Endodermal cell (in vitro differentiated cells): ENCODE measurements at regions not wholly inside any gene's neighbourhood (a gene's known extent, or its start where the extent isn't known, plus 50 kb on each side); places are given as distances from the start of the nearest gene placed in this dataset.

ENCODE experiments used
- DNase-seq: peaks from one replicate; pipeline ENCODE4 v3.0.0-alpha.2; 2017
- H3K27ac ChIP-seq: 2 replicates; pipeline ENCODE4 v1.5.1; 2013; ENCODE audit warnings: mild to moderate bottlenecking, low read depth, low read length, moderate library complexity
- H3K27me3 ChIP-seq: 2 replicates; pipeline ENCODE4 v1.6.1; 2013; ENCODE audit warnings: mild to moderate bottlenecking, low read length, moderate library complexity; ENCODE audit not compliant: insufficient read depth, control insufficient read depth, poor library complexity, severe bottlenecking
- H3K36me3 ChIP-seq: 2 replicates; pipeline ENCODE4 v1.7.0; 2013; ENCODE audit warnings: mild to moderate bottlenecking, low read length, moderate library complexity; ENCODE audit not compliant: control insufficient read depth, insufficient read depth
- H3K4me1 ChIP-seq: one replicate; pipeline ENCODE4 v1.7.0; 2013; ENCODE audit warnings: low read length; ENCODE audit not compliant: control insufficient read depth, insufficient read depth
- H3K4me3 ChIP-seq: 2 replicates; pipeline ENCODE4 v1.5.1; 2013; ENCODE audit warnings: mild to moderate bottlenecking, low read length, moderate library complexity
- H3K9ac ChIP-seq: 2 replicates; pipeline ENCODE4 v1.6.1; 2013; ENCODE audit warnings: mild to moderate bottlenecking, low read length, moderate library complexity; ENCODE audit not compliant: poor library complexity, severe bottlenecking; ENCODE audit errors: extremely low read depth
- H3K9me3 ChIP-seq: 2 replicates; pipeline ENCODE4 v1.6.1; 2013; ENCODE audit warnings: mild to moderate bottlenecking, low read length, moderate library complexity; ENCODE audit not compliant: control insufficient read depth
- H3K27ac Mint-ChIP-seq: 2 replicates; pipeline ENCODE4 v1.8.0; 2020; ENCODE audit warnings: mixed read lengths
- H3K27me3 Mint-ChIP-seq: 2 replicates; pipeline ENCODE4 v1.8.0; 2021; ENCODE audit warnings: mild to moderate bottlenecking, mixed read lengths; ENCODE audit not compliant: insufficient read depth
- H3K36me3 Mint-ChIP-seq: 2 replicates; pipeline ENCODE4 v1.8.0; 2020; ENCODE audit warnings: low read depth, mixed read lengths
- H3K4me1 Mint-ChIP-seq: 2 replicates; pipeline ENCODE4 v1.8.0; 2020; ENCODE audit warnings: mixed read lengths
- H3K4me3 Mint-ChIP-seq: 2 replicates; pipeline ENCODE4 v1.8.0; 2020; ENCODE audit warnings: mild to moderate bottlenecking, moderate library complexity, mixed read lengths
- H3K9me3 Mint-ChIP-seq: 2 replicates; pipeline ENCODE4 v1.8.0; 2020; ENCODE audit warnings: mild to moderate bottlenecking, mixed read lengths
- CTCF ChIP-seq: fragments of 200-600 bp; sonication (generic); conservative IDR thresholded peaks from 2 replicates; pipeline ENCODE4 v1.5.0; 2021; ENCODE audit warnings: antibody characterized with exemption, mild to moderate bottlenecking
- WGBS, 2 experiments: methylation state at CpG; one replicate each; pipeline versions ENCODE4 v1.1.5 to v1.1.7; 2013; ENCODE audit warnings: missing lambda C conversion rate in 2 of 2, mixed read lengths in 1 of 2; ENCODE audit not compliant: insufficient coverage in 1 of 2, insufficient read length in 1 of 2; 5-methylcytosine and 5-hydroxymethylcytosine counted together

DNA sequence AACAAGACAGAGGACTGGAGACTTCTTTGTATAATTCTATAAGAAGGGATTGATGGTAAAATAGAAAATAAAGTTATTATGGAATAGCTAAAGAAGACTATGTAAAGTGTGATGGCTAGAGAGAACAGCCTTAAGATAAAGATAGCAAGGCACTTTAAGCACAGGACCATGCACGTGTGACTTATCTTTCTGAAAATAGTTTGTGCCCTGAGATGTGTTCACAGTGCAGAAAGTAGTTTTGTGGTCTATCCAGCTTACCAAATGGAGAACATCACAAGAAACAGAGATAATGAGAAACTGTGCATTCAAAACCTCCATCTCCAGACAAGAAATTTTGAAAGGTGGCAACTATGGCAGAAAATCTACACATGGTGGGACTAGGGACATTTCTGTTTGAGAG, 213.3 kb downstream of the PARM1 start:
- no peaks in the 10 kb centered on the region for H3K27me3 Mint-ChIP-seq

GRCh38 chr4:75144475-75144874, 211.6 kb downstream of the PARM1 start:
- no peak overlapping the region for H3K27ac ChIP-seq
- no peak for TF ChIP-seq CTCF
- H3K9me3 ChIP-seq, result no peaks in the 10 kb centered on the region
- Mint-ChIP-seq H3K4me1 (no peaks in the 10 kb centered on the region), H3K4me3 (no peak overlapping the region), H3K36me3 (no peaks in the 10 kb centered on the region), H3K27ac (no peak overlapping the region), H3K9me3 (no peaks in the 10 kb centered on the region), H3K27me3 (no peaks in the 10 kb centered on the region)
- H3K9ac ChIP-seq, result no peak overlapping the region
- no peak overlapping the region for H3K4me3 ChIP-seq
- no peaks in the 10 kb centered on the region for H3K27me3 ChIP-seq
- H3K4me1 ChIP-seq, result no peaks in the 10 kb centered on the region
- no peak for DNase-seq
- WGBS, 2 experiments, result 93% methylated on average over 1 of the region's 1 CpG; no CpG with 5 or more reads in 1 of the 2 experiments
- H3K36me3 ChIP-seq, result no peaks in the 10 kb centered on the region

More for the DNA sequence above, 213.3 kb downstream of the PARM1 start:
- Mint-ChIP-seq H3K4me1 (no peaks in the 10 kb centered on the region), H3K4me3 (no peak overlapping the region), H3K27ac (no peak overlapping the region), H3K36me3 (no peaks in the 10 kb centered on the region), H3K9me3 (no peaks in the 10 kb centered on the region)
- Histone ChIP-seq H3K4me3 (no peak overlapping the region), H3K36me3 (no peaks in the 10 kb centered on the region), H3K9ac (no peak overlapping the region), H3K27ac (no peak overlapping the region), H3K27me3 (no peaks in the 10 kb centered on the region), H3K9me3 (no peaks in the 10 kb centered on the region), H3K4me1 (no peaks in the 10 kb centered on the region)
- no peak for TF ChIP-seq CTCF
- DNase-seq, result no peak
- 81 to 89% methylated on average over 1 of the region's 1 CpG for WGBS, 2 experiments

DNA sequence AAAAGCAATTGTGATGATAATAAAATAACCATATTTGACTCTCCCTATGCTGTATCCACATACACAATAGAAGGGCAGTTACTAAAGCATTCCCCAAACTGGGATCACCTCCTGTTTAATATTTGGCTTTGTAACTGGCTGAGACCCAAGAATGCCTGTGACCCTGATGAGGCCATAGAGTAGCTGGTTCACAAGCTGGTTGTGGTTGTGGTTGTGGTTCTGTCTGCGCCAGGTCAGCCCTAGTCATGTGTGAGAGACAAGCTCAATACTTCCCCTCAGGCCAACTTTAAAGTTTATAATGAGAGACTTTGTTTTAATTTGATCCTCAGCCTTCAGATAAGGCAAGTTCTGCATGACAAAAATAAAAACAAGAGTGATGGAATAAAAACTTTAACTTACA, 209.9 kb downstream of the PARM1 start:
- H3K4me3 Mint-ChIP-seq, result no peak overlapping the region
- H3K27me3 ChIP-seq, result no peaks in the 10 kb centered on the region
- DNase-seq, result no peak
- WGBS, 2 experiments, result 82% methylated on average over 1 of the region's 1 CpG; no CpG with 5 or more reads in 1 of the 2 experiments
- no peak overlapping the region for H3K9ac ChIP-seq
- H3K4me1 ChIP-seq, result no peaks in the 10 kb centered on the region
- H3K4me1 Mint-ChIP-seq, result no peaks in the 10 kb centered on the region
- no peak overlapping the region for H3K4me3 ChIP-seq
- no peaks in the 10 kb centered on the region for H3K9me3 Mint-ChIP-seq
- no peaks in the 10 kb centered on the region for H3K9me3 ChIP-seq
- H3K27ac Mint-ChIP-seq, result no peak overlapping the region
- no peaks in the 10 kb centered on the region for H3K36me3 ChIP-seq
- no peaks in the 10 kb centered on the region for H3K36me3 Mint-ChIP-seq
- H3K27ac ChIP-seq, result no peak overlapping the region
- H3K27me3 Mint-ChIP-seq, result no peaks in the 10 kb centered on the region
- TF ChIP-seq CTCF, result no peak
